GM12891 (cell line): ENCODE measurements at regions not wholly inside any gene's neighbourhood (a gene's known extent, or its start where the extent isn't known, plus 50 kb on each side); places are given as distances from the start of the nearest gene placed in this dataset.

Experiments
- DNase-seq: peaks from one replicate; pipeline ENCODE4 v3.0.0; 2011; ENCODE audit warnings: low spot score; ENCODE audit not compliant: insufficient read length
- FAIRE-seq: peaks from 2 replicates; lab custom pipeline; 2011; peaks lifted over from hg19 to GRCh38; lab: Jason Lieb, UNC
- PAX5 ChIP-seq: IDR thresholded peaks from 2 replicates; pipeline ENCODE4 v1.6.1; 2011; ENCODE audit warnings: low read length, moderate library complexity, mild to moderate bottlenecking; ENCODE audit not compliant: insufficient read depth, severe bottlenecking
- POLR2A ChIP-seq: IDR thresholded peaks from 2 replicates; pipeline ENCODE4 v1.6.1; 2011; ENCODE audit warnings: low read depth, low read length, control low read depth
- POLR2AphosphoS5 ChIP-seq: IDR thresholded peaks from 2 replicates; pipeline ENCODE4 v1.6.1; 2011; ENCODE audit warnings: low read depth, low read length, control low read depth
- POU2F2 ChIP-seq: IDR thresholded peaks from 2 replicates; pipeline ENCODE4 v1.6.1; 2011; ENCODE audit warnings: low read depth, mild to moderate bottlenecking, control low read depth, low read length, moderate library complexity
- SPI1 ChIP-seq: IDR thresholded peaks from 2 replicates; pipeline ENCODE4 v1.6.1; 2011; ENCODE audit warnings: low read depth, low read length, control low read depth
- TAF1 ChIP-seq: IDR thresholded peaks from 2 replicates; pipeline ENCODE4 v1.6.1; 2011; ENCODE audit warnings: low read depth, low read length, control low read depth

- FAIRE-seq (no peak), DNase-seq (no peak)
- no peak for TF ChIP-seq POU2F2
- TF ChIP-seq PAX5 = no peak
- TF ChIP-seq POLR2A = no peak
- no peak for TF ChIP-seq TAF1
- no peak for TF ChIP-seq POLR2AphosphoS5
- no peak for TF ChIP-seq SPI1
These were observed 881.4 kb downstream of the DNAH5 start for GRCh38 chr5:13063088-13063487.

GRCh38 chr5:13045897-13046551, 898.5 kb downstream of the DNAH5 start:
- DNase-seq = no peak
- TF ChIP-seq SPI1 (no peak), POU2F2 (no peak), TAF1 (no peak), PAX5 (no peak), POLR2AphosphoS5 (no peak), POLR2A (no peak)
- FAIRE-seq = no peak

- DNase-seq (no peak), FAIRE-seq (no peak)
- TF ChIP-seq PAX5 = no peak
- no peak for TF ChIP-seq POLR2A
- TF ChIP-seq POU2F2 = no peak
- TF ChIP-seq SPI1 = no peak
- TF ChIP-seq POLR2AphosphoS5 = no peak
- no peak for TF ChIP-seq TAF1
These were observed 910.4 kb downstream of the DNAH5 start for GRCh38 chr5:13034061-13034460.

- FAIRE-seq (no peak), DNase-seq (no peak)
- TF ChIP-seq SPI1 (no peak), POU2F2 (no peak), POLR2AphosphoS5 (no peak), TAF1 (no peak), PAX5 (no peak), POLR2A (no peak)
These were observed 915.3 kb downstream of the DNAH5 start for GRCh38 chr5:13029211-13029610.

GRCh38 chr5:13027874-13028273, 916.6 kb downstream of the DNAH5 start:
- DNase-seq (no peak), FAIRE-seq (no peak)
- TF ChIP-seq SPI1 (no peak), PAX5 (no peak), POLR2A (no peak), POU2F2 (no peak), POLR2AphosphoS5 (no peak), TAF1 (no peak)

- FAIRE-seq = no peak
- TF ChIP-seq PAX5 = no peak
- TF ChIP-seq POLR2AphosphoS5 = no peak
- no peak for TF ChIP-seq TAF1
- TF ChIP-seq POLR2A = no peak
- no peak for DNase-seq
These were observed 924.8 kb downstream of the DNAH5 start for GRCh38 chr5:13019729-13020128.

- FAIRE-seq = no peak
- TF ChIP-seq POLR2AphosphoS5 = no peak
- TF ChIP-seq TAF1 = no peak
- no peak for TF ChIP-seq PAX5
- TF ChIP-seq SPI1 = no peak
- TF ChIP-seq POU2F2 = no peak
- TF ChIP-seq POLR2A = no peak
These were observed 941.0 kb downstream of the DNAH5 start for GRCh38 chr5:13003457-13003856.

GRCh38 chr5:12999667-13000066, 944.8 kb downstream of the DNAH5 start:
- FAIRE-seq (no peak), DNase-seq (no peak)
- TF ChIP-seq SPI1 (no peak), PAX5 (no peak), POLR2AphosphoS5 (no peak), POU2F2 (no peak), TAF1 (no peak), POLR2A (no peak)

More at GRCh38 chr5:13003457-13003856, 941.0 kb downstream of the DNAH5 start:
- no peak for DNase-seq

- FAIRE-seq = no peak
- TF ChIP-seq POLR2AphosphoS5 (no peak), PAX5 (no peak), TAF1 (no peak), POLR2A (no peak), POU2F2 (no peak), SPI1 (no peak)
- DNase-seq = no peak
These were observed 959.3 kb downstream of the DNAH5 start for GRCh38 chr5:12985142-12985541.
